A172 (cell line): ENCODE measurements at regions not wholly inside any gene's neighbourhood (a gene's known extent, or its start where the extent isn't known, plus 50 kb on each side); places are given as distances from the start of the nearest gene placed in this dataset.

Source experiments
- DNase-seq: peaks from one replicate; pipeline ENCODE4 v3.0.0-alpha.2; 2015; ENCODE audit warnings: low spot score

GRCh38 chr14:39998854-39999253 lies 566.6 kb upstream of the FBXO33 start:
- DNase-seq, result no peak

- no peak for DNase-seq
These were observed 565.9 kb upstream of the FBXO33 start for GRCh38 chr14:39998114-39998513.

DNA sequence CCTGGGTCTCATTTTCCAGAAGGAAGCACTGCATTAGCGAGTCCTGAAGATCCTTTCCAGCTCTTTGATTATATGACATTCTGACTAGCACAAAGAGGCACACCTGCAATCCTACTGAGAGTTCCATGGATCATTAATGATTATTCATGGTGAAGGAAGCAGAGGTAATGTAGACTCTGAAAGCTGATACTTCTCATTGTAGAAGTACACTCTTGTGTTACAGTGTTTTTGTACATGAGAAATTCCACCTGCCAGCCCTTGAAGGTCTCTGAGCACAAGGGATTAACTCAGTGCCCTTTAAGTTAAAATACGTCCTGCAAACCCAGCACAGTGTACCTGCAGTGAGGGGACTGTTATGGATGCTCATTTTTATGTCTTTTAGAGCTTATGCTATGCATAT lies 558.8 kb upstream of the FBXO33 start:
- DNase-seq, result no peak

DNA sequence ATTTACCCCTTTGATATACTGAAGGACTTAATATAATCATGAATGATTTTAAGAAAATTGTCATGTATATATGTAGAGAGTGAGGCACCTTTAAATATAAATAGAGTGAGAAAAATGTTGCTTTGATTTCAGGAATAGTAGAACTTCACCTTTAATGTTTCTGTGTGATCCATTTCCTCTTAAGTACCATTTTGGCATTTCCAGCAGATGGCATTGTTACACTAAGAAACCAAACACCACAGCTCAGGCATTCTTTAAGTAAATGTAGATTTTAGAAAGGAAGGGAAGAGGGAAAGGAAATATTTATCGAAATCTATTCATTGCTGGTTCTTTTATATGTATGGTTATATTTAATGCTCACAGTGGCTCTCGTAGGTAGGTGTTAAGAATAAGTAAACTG lies 556.7 kb upstream of the FBXO33 start:
- peak; percentile 13 for DNase-seq

GRCh38 chr14:39984323-39984722 lies 552.1 kb upstream of the FBXO33 start:
- no peak for DNase-seq

DNA sequence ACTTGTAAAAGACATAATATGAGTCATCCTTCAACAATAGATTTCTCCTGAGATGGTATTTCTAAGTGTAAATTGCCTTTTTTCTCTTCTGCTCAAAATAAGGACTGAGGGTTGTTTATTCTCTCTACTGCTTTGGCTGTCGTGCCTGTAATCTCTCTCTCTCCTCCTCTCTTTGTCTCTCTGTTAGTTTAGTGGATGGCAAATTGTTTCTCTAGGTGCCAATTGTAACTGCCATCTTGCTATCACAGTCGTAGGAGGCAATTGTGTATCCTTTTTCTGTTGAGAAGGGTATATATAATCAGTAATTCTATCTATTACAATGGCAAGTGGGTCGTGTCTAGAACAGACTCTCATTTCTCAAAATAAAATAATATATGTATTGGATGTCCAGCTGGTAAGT lies 545.0 kb upstream of the FBXO33 start:
- no peak for DNase-seq

DNA sequence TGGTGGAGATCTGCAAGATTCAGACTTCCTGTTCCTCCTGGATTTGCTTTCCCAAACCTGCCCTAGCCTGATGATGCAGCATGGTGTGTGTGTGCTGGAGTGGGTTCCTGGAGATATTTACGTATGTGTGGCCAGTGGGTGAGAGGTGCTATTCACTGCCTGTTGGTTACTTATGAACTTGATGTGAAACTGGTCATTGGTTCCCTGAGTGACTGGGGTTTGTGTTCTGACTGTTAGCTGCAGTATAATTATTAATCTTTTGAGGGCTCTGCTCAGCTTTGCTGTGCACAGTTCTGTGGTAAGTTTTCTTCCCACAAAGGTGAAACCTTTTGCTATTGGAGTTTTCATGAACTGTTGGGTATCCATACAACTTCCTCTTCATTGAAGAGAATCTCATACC lies 541.8 kb upstream of the FBXO33 start:
- no peak for DNase-seq

GRCh38 chr14:39972704-39973103 lies 540.5 kb upstream of the FBXO33 start:
- no peak for DNase-seq

- no peak for DNase-seq
These were observed 535.7 kb upstream of the FBXO33 start for GRCh38 chr14:39967885-39968284.

GRCh38 chr14:39957987-39958386 lies 525.8 kb upstream of the FBXO33 start:
- no peak for DNase-seq

DNA sequence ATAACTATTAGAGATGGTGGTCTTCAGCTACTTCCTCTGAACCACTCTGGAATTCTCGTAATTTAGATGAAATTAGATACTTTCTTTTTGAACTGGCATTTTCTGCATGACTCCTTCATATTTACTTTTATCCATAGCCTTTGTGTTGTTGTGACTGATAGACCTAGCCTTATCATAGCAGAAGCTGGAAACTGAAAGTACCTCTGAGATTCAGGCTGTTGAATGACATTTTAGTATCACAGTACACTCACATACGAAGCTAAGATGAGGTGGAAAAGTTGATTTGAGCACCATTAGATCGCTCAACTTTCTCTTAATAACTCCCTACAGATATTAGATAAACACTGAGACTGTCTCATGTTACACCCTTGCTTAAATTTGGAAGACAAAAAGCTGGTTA lies 525.1 kb upstream of the FBXO33 start:
- no peak for DNase-seq

- DNase-seq, result no peak
These were observed 524.1 kb upstream of the FBXO33 start for GRCh38 chr14:39956372-39956771.

GRCh38 chr14:39948235-39948634 lies 516.0 kb upstream of the FBXO33 start:
- no peak for DNase-seq

DNA sequence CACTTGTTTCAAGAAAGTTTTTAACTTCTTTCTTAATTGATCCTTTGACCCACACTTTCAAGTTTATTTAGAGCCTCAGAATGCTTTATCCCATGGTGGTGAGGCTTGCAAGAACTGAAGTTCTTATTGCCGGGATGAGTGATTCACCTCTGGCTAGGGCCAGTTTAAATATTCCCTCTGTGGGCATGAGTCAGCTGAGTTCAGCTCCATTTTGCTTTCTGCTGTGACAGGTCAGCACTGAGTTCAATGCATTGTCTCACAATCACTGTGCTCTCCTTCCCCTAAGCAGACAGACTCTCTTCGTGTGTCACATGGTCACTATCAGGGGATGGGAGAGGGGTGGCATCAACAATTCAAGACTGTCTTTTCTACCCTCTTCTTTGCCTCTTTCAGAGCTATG lies 514.6 kb upstream of the FBXO33 start:
- DNase-seq, result peak; percentile 34

DNA sequence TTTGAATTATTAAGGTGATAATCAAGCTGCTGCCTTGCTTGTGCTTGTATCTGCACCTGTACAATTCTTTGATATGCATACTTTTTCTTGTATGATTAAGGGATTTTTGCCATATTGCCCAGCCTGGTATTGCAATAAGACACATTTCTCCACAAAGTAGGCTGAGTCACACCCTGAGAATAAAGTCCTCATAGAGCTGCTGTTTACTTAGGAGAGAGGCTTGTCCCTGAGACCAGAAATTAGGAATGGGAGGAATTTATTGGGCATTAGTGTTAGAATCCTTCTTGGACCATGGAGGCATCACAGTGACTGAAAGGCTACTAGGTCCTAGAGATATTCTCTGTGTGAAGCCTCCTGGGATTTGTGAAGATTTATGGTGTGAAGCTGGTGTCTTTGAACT lies 506.8 kb upstream of the FBXO33 start:
- no peak for DNase-seq

DNA sequence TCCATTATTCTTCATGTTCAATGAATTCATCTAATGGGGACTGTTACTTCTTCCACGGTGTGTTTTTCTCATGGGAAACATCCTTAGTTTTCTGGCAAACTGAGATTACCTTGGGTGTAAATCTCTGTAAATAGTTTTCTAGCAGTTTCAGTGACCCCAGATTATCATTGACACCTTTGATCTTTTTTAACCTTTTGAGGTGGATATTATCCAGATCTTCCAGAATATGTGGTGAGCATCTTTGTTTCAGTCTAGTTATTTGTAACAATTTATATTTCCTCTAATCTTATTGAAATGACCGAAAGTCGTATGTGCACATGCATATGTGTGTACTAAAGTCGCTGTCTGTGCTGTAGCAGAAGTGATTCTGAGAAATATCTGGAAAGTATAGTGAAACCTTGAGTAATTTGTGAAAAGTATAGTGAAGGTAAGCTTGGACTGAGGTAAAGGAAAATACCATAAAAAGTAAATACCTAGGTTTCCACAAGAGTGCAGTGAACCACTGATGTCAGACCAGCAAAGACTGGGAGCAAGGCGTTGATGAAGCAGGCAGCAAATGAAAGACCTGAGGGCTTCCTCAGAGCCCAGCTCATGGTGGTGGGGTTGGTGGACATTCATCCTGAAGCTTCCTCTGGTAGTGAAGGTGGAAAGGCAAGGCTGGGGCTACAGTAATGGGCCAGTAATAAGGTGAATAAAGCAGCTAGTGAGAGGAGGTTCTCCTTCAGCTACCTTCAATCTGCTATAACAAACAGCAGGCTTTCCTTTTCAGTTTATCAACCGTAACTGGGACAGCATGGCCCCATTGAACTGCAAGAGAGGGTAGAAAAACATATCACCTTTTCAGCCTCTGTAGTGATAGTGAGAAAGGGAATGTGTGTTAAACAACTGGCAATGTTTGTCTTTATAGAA lies 480.2 kb upstream of the FBXO33 start:
- no peak for DNase-seq

DNA sequence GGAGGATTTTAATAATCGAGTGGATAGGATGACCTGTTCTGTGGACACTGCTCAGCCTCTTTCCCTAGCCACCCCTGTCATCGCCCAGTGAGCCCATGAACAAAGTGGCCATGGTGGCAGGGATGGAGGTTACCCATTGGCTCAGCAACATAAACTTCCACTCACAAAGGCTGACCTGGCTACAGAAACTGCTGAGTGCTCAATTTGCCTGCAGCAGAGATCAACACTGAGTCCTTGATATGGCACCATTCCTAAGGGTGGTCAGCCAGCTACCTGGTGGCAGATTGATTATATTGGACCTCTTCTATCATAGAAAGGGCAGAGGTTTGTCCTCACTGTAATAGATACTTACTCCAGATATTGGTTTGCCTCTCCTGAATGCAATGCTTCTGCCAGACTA lies 465.4 kb upstream of the FBXO33 start:
- no peak for DNase-seq

DNA sequence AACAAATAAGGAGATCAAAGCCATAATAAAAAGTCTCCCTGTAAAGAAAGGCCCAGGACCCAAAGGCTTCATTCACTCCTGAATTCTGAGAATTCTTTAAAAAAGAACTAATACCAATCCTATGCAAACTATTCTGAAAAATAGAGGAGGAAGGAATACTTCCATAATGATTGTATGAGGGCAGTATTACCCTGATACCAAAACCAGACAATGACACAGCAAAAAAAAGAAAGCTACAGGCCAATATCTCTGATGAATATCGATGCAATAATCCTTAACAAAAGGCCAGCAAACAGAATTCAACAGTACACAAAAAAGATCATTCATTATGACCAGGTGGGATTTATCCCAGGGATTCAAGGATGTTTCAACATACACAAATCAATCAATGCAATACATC lies 457.8 kb upstream of the FBXO33 start:
- DNase-seq, result no peak

GRCh38 chr14:39884091-39884490 lies 451.9 kb upstream of the FBXO33 start:
- no peak for DNase-seq

DNA sequence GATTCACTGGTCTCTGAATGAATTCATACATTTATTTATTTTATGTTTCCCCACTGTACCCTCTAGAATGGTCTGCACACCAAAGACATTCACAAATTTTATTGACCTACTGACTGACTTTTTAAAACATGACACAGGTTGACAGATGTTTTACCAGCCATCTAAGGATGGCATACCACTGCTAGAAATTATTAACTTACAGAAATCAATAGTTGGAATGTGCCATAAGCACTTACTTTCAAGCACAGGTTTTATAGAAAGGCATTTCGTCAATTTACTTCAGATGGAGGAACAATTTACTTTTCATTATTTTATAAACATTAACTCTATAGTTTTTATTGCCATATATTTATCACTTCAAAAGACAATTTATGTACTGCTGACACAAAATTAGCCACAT lies 448.7 kb upstream of the FBXO33 start:
- no peak for DNase-seq

DNA sequence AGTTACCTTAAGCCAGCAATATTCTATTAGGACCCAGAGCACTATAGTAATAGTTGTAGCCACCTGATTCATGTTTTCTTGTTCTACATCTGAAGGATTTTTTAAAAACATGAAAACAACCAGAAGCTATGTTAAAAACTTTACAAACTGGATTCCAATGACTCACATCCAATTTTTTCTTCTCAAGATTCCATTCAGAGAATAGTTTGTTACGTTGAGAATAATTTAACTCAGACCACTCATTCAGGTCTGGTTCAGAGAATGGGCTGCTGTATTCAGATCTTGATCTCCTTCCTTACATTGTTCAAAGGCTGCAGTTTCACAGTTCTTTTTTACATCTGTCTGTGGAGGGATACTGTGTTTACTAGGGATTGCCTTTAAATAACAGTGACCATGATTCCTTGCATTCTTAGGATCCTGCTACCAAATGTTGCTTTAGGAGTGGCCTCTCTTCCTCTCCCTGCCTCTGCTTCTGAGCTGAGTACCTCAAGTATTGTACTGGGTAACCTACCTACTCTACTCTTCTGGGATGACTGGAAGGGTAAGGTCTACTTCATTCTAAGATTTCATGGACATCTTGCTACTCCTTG lies 448.0 kb upstream of the FBXO33 start:
- no peak for DNase-seq

GRCh38 chr14:39877577-39878190 lies 445.5 kb upstream of the FBXO33 start:
- DNase-seq, result no peak

GRCh38 chr14:39876916-39877315 lies 444.7 kb upstream of the FBXO33 start:
- DNase-seq, result no peak
